Ishikawa (cell line): ENCODE measurements at regions not wholly inside any gene's neighbourhood (a gene's known extent, or its start where the extent isn't known, plus 50 kb on each side); places are given as distances from the start of the nearest gene placed in this dataset.

Source experiments
- CEBPB ChIP-seq: IDR thresholded peaks from 2 replicates; pipeline ENCODE4 v1.6.1; 2012
- EP300 ChIP-seq: IDR thresholded peaks from 2 replicates; pipeline ENCODE4 v1.6.1; 2012; ENCODE audit warnings: borderline replicate concordance
- FOXM1 ChIP-seq: IDR thresholded peaks from 2 replicates; pipeline ENCODE4 v1.6.1; 2012; ENCODE audit warnings: low read depth, borderline replicate concordance
- RAD21 ChIP-seq: IDR thresholded peaks from 2 replicates; pipeline ENCODE4 v1.6.1; 2012; ENCODE audit warnings: low read depth
- REST ChIP-seq: IDR thresholded peaks from 2 replicates; pipeline ENCODE4 v1.6.1; 2012; ENCODE audit warnings: low read depth, mild to moderate bottlenecking
- TAF1 ChIP-seq: IDR thresholded peaks from 2 replicates; pipeline ENCODE4 v1.6.1; 2012; ENCODE audit warnings: low read depth, mild to moderate bottlenecking
- TCF12 ChIP-seq: IDR thresholded peaks from 2 replicates; pipeline ENCODE4 v1.6.1; 2012; ENCODE audit warnings: low read depth
- YY1 ChIP-seq: IDR thresholded peaks from 2 replicates; pipeline ENCODE4 v1.6.1; 2012; ENCODE audit warnings: low read depth

- TF ChIP-seq TAF1 (no peak), TCF12 (no peak), YY1 (no peak), CEBPB (no peak), REST (no peak), FOXM1 (no peak), EP300 (no peak), RAD21 (no peak)
These were observed 821.6 kb downstream of the GRID1 start for GRCh38 chr10:85544956-85545355.
